H1 (cell line): ENCODE measurements at regions not wholly inside any gene's neighbourhood (a gene's known extent, or its start where the extent isn't known, plus 50 kb on each side); places are given as distances from the start of the nearest gene placed in this dataset.

Source experiments
- BCL11A ChIP-seq, 2 experiments: IDR thresholded peaks; one replicate each; pipeline ENCODE4 v1.6.1; 2011; ENCODE audit warnings: low read depth in 2 of 2, low read length in 2 of 2, mild to moderate bottlenecking in 2 of 2
- CBX5 ChIP-seq: fragments of 300-800, 300-1000 bp; sonication (generic); IDR thresholded peaks from 2 replicates; pipeline ENCODE4 v1.7.1; 2016; ENCODE audit warnings: antibody characterized with exemption, low read length, low read depth
- CHD1 ChIP-seq: IDR thresholded peaks from 2 replicates; pipeline ENCODE4 v1.6.1; 2012; ENCODE audit warnings: low read depth, low read length, improper control_type of control experiment
- POLR2AphosphoS5 ChIP-seq: IDR thresholded peaks from 2 replicates; pipeline ENCODE4 v1.6.1; 2011; ENCODE audit warnings: low read depth, low read length
- SIN3A ChIP-seq, 2 experiments: IDR thresholded peaks in 1 of 2; conservative IDR thresholded peaks in 1 of 2; 2 replicates each; pipeline ENCODE4 v1.6.1; 2011 to 2012; ENCODE audit warnings: low read length in 2 of 2, improper control_type of control experiment in 1 of 2, low read depth in 1 of 2, mild to moderate bottlenecking in 1 of 2
- SIX5 ChIP-seq: IDR thresholded peaks from 2 replicates; pipeline ENCODE4 v1.6.1; 2011; ENCODE audit warnings: mild to moderate bottlenecking, low read depth, low read length
- TEAD4 ChIP-seq: IDR thresholded peaks from 2 replicates; pipeline ENCODE4 v1.6.1; 2012; ENCODE audit warnings: low read depth, low read length, inconsistent platforms, mixed read lengths
- TF ChIP-seq, protein P1 (sequence below), 3 experiments: IDR thresholded peaks; 1 replicate in 2 of 3; 2 replicates in 1 of 3; pipeline versions ENCODE4 v1.5.1 to v1.6.1; 2011; ENCODE audit warnings: low read length in 3 of 3, mild to moderate bottlenecking in 3 of 3, inconsistent platforms in 2 of 3, low read depth in 1 of 3, moderate library complexity in 1 of 3; ENCODE audit not compliant: insufficient read depth in 1 of 3; ENCODE audit errors: control extremely low read depth in 1 of 3

DNA sequence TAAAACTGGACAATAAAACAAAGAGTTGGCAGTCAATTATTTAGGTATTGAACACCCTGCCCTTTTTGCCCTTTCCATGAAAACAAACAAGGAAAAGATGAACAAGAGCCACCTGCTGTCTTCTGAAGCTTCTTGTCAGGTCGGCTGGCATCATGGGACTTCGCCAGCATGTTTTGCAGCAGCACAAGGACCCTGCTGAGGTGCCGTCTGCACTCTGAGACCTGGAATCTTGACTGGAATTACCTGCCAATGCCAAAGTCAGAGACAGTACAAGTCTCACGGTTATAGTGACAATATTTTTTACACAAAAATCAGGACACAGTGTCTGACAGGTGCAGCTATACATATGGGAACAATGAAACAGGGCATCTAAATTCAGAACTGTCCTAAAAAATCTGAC, 284.5 kb downstream of the GASK1B start:
- TF ChIP-seq, protein P1, sequence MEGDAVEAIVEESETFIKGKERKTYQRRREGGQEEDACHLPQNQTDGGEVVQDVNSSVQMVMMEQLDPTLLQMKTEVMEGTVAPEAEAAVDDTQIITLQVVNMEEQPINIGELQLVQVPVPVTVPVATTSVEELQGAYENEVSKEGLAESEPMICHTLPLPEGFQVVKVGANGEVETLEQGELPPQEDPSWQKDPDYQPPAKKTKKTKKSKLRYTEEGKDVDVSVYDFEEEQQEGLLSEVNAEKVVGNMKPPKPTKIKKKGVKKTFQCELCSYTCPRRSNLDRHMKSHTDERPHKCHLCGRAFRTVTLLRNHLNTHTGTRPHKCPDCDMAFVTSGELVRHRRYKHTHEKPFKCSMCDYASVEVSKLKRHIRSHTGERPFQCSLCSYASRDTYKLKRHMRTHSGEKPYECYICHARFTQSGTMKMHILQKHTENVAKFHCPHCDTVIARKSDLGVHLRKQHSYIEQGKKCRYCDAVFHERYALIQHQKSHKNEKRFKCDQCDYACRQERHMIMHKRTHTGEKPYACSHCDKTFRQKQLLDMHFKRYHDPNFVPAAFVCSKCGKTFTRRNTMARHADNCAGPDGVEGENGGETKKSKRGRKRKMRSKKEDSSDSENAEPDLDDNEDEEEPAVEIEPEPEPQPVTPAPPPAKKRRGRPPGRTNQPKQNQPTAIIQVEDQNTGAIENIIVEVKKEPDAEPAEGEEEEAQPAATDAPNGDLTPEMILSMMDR (IDR thresholded peaks at IDR 0.05; ENCODE audit: control extremely low read depth in 1 of 3, insufficient read depth in 1 of 3, low read depth in 1 of 3, low read length in 3 of 3) = no peak
- TF ChIP-seq SIN3A (conservative IDR thresholded peaks at IDR 0.05 in 1 of 2, IDR thresholded peaks at IDR 0.05 in 1 of 2; ENCODE audit: low read depth in 1 of 2, low read length in 2 of 2) = no peak
- TF ChIP-seq POLR2AphosphoS5 = no peak
- no peak for TF ChIP-seq BCL11A (IDR thresholded peaks at IDR 0.05; ENCODE audit: low read depth in 2 of 2, low read length in 2 of 2)
- TF ChIP-seq CBX5 = no peak
- TF ChIP-seq TEAD4 = no peak
- TF ChIP-seq CHD1 = no peak
- no peak for TF ChIP-seq SIX5
